Ishikawa (cell line): ENCODE measurements at regions not wholly inside any gene's neighbourhood (a gene's known extent, or its start where the extent isn't known, plus 50 kb on each side); places are given as distances from the start of the nearest gene placed in this dataset.

Experiments used
- CEBPB ChIP-seq: IDR thresholded peaks from 2 replicates; pipeline ENCODE4 v1.6.1; 2012
- CREB1 ChIP-seq: IDR thresholded peaks from 2 replicates; pipeline ENCODE4 v1.6.1; 2012; ENCODE audit warnings: low read depth
- EGR1 ChIP-seq: IDR thresholded peaks from 2 replicates; pipeline ENCODE4 v1.6.1; 2012
- EP300 ChIP-seq: IDR thresholded peaks from 2 replicates; pipeline ENCODE4 v1.6.1; 2012; ENCODE audit warnings: borderline replicate concordance
- FOXM1 ChIP-seq: IDR thresholded peaks from 2 replicates; pipeline ENCODE4 v1.6.1; 2012; ENCODE audit warnings: low read depth, borderline replicate concordance
- MAX ChIP-seq: IDR thresholded peaks from 2 replicates; pipeline ENCODE4 v1.6.1; 2012
- NFIC ChIP-seq: IDR thresholded peaks from 2 replicates; pipeline ENCODE4 v1.6.1; 2012
- RAD21 ChIP-seq: IDR thresholded peaks from 2 replicates; pipeline ENCODE4 v1.6.1; 2012; ENCODE audit warnings: low read depth
- TAF1 ChIP-seq: IDR thresholded peaks from 2 replicates; pipeline ENCODE4 v1.6.1; 2012; ENCODE audit warnings: low read depth, mild to moderate bottlenecking
- TCF12 ChIP-seq: IDR thresholded peaks from 2 replicates; pipeline ENCODE4 v1.6.1; 2012; ENCODE audit warnings: low read depth
- TEAD4 ChIP-seq: IDR thresholded peaks from 2 replicates; pipeline ENCODE4 v1.6.1; 2012
- YY1 ChIP-seq: IDR thresholded peaks from 2 replicates; pipeline ENCODE4 v1.6.1; 2012; ENCODE audit warnings: low read depth
- TF ChIP-seq, protein P1 (sequence below): IDR thresholded peaks from 2 replicates; pipeline ENCODE4 v1.6.1; 2012; ENCODE audit warnings: low read depth, mild to moderate bottlenecking
- TF ChIP-seq, protein P2 (sequence below): IDR thresholded peaks from 2 replicates; pipeline ENCODE4 v1.6.1; 2012

DNA sequence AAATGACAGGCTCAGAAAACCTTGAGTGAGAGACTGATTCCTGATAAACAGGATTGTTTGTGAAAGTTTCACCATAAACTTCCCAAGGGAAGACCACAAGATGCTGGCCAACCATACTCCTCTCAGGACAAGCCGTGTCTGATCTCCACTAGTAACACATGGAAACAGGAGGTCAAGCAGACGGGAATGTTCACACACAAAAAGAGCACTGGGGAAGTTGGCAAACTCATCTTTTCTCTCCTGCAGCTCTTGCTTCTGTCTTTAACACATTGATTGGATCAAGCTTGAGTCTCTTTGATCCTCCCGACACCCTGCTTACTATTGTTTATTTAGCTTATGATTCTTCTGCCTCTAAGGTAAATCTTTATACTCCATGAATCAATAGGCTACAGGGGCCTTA is 713.5 kb downstream of the PDCD6IP start:
- no peak for TF ChIP-seq EP300
- TF ChIP-seq MAX = no peak
- TF ChIP-seq CREB1 = no peak
- TF ChIP-seq RAD21 = no peak
- TF ChIP-seq, protein P1, sequence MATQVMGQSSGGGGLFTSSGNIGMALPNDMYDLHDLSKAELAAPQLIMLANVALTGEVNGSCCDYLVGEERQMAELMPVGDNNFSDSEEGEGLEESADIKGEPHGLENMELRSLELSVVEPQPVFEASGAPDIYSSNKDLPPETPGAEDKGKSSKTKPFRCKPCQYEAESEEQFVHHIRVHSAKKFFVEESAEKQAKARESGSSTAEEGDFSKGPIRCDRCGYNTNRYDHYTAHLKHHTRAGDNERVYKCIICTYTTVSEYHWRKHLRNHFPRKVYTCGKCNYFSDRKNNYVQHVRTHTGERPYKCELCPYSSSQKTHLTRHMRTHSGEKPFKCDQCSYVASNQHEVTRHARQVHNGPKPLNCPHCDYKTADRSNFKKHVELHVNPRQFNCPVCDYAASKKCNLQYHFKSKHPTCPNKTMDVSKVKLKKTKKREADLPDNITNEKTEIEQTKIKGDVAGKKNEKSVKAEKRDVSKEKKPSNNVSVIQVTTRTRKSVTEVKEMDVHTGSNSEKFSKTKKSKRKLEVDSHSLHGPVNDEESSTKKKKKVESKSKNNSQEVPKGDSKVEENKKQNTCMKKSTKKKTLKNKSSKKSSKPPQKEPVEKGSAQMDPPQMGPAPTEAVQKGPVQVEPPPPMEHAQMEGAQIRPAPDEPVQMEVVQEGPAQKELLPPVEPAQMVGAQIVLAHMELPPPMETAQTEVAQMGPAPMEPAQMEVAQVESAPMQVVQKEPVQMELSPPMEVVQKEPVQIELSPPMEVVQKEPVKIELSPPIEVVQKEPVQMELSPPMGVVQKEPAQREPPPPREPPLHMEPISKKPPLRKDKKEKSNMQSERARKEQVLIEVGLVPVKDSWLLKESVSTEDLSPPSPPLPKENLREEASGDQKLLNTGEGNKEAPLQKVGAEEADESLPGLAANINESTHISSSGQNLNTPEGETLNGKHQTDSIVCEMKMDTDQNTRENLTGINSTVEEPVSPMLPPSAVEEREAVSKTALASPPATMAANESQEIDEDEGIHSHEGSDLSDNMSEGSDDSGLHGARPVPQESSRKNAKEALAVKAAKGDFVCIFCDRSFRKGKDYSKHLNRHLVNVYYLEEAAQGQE = no peak
- no peak for TF ChIP-seq TAF1
- TF ChIP-seq, protein P2, sequence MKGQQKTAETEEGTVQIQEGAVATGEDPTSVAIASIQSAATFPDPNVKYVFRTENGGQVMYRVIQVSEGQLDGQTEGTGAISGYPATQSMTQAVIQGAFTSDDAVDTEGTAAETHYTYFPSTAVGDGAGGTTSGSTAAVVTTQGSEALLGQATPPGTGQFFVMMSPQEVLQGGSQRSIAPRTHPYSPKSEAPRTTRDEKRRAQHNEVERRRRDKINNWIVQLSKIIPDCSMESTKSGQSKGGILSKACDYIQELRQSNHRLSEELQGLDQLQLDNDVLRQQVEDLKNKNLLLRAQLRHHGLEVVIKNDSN = no peak
- TF ChIP-seq YY1 = no peak
- TF ChIP-seq CEBPB = no peak
- no peak for TF ChIP-seq EGR1
- no peak for TF ChIP-seq FOXM1
- TF ChIP-seq TEAD4 = no peak
- no peak for TF ChIP-seq TCF12
- TF ChIP-seq NFIC = no peak
